HepG2 (cell line): ENCODE measurements at regions not wholly inside any gene's neighbourhood (a gene's known extent, or its start where the extent isn't known, plus 50 kb on each side); places are given as distances from the start of the nearest gene placed in this dataset.

Experiments used
- FOSL2 ChIP-seq: sonication (generic); formaldehyde crosslinking; IDR thresholded peaks from 2 replicates; pipeline ENCODE4 v1.4.0; 2020; ENCODE audit warnings: missing genetic modification reagents
- KDM6A ChIP-seq: IDR thresholded peaks from 2 replicates; pipeline ENCODE4 v1.6.1; 2016; ENCODE audit warnings: low read depth
- MTA1 ChIP-seq: sonication (generic); formaldehyde crosslinking; IDR thresholded peaks from 2 replicates; pipeline ENCODE4 v1.4.0; 2020; ENCODE audit warnings: missing genetic modification reagents, mild to moderate bottlenecking, borderline replicate concordance
- PHF20 ChIP-seq: sonication (generic); formaldehyde crosslinking; IDR thresholded peaks from 2 replicates; pipeline ENCODE4 v1.5.0; 2020; ENCODE audit warnings: mild to moderate bottlenecking, missing genetic modification reagents
- POLR2G ChIP-seq: fragments of 200-400 bp; formaldehyde crosslinking; IDR thresholded peaks from 2 replicates; pipeline ENCODE4 v1.6.1; 2018; ENCODE audit warnings: mild to moderate bottlenecking, low read depth, low read length, moderate library complexity
- RBM22 ChIP-seq: fragments of 200-400 bp; formaldehyde crosslinking; optimal IDR thresholded peaks from 2 replicates; pipeline ENCODE3; 2017; ENCODE audit warnings: mild to moderate bottlenecking, low read length, moderate library complexity
- TAF15 ChIP-seq: fragments of 200-400 bp; formaldehyde crosslinking; IDR thresholded peaks from one replicate; pipeline ENCODE4 v1.6.1; 2018; ENCODE audit warnings: mild to moderate bottlenecking, low read depth, low read length; ENCODE audit not compliant: poor library complexity, severe bottlenecking
- U2AF1 ChIP-seq: fragments of 200-400 bp; formaldehyde crosslinking; optimal IDR thresholded peaks from 2 replicates; pipeline ENCODE3; 2017; ENCODE audit warnings: mild to moderate bottlenecking, low read depth, low read length
- ZBTB3 ChIP-seq: sonication (generic); formaldehyde crosslinking; IDR thresholded peaks from 2 replicates; pipeline ENCODE4 v1.4.0; 2020; ENCODE audit warnings: low read depth, mild to moderate bottlenecking, moderate library complexity, missing genetic modification reagents, borderline replicate concordance
- ZNF20 ChIP-seq: sonication (generic); formaldehyde crosslinking; IDR thresholded peaks from 2 replicates; pipeline ENCODE4 v1.4.0; 2020; ENCODE audit warnings: mild to moderate bottlenecking, moderate library complexity, missing genetic modification reagents
- ZNF292 ChIP-seq: sonication (generic); formaldehyde crosslinking; IDR thresholded peaks from 2 replicates; pipeline ENCODE4 v1.8.1; 2022; ENCODE audit warnings: mild to moderate bottlenecking, low read depth, missing genetic modification reagents, borderline replicate concordance
- ZSCAN22 ChIP-seq: sonication (generic); formaldehyde crosslinking; IDR thresholded peaks from 2 replicates; pipeline ENCODE4 v1.4.0; 2020; ENCODE audit warnings: mild to moderate bottlenecking, missing genetic modification reagents
- TF ChIP-seq, protein P1 (sequence below): sonication (generic); formaldehyde crosslinking; IDR thresholded peaks from 2 replicates; pipeline ENCODE4 v1.5.0; 2020; ENCODE audit warnings: mild to moderate bottlenecking, missing genetic modification reagents
- TF ChIP-seq, protein P2 (sequence below): sonication (generic); formaldehyde crosslinking; IDR thresholded peaks from 2 replicates; pipeline ENCODE4 v1.4.0; 2020; ENCODE audit warnings: missing genetic modification reagents
- TF ChIP-seq, protein P3 (sequence below): sonication (generic); formaldehyde crosslinking; conservative IDR thresholded peaks from 2 replicates; pipeline ENCODE4 v1.8.1; 2023; ENCODE audit warnings: missing genetic modification reagents
- TF ChIP-seq, protein P4 (sequence below): sonication (generic); formaldehyde crosslinking; conservative IDR thresholded peaks from 2 replicates; pipeline ENCODE4 v1.4.0; 2020; ENCODE audit warnings: missing genetic modification reagents
- TF ChIP-seq, protein P5 (sequence below): sonication (generic); formaldehyde crosslinking; IDR thresholded peaks from 2 replicates; pipeline ENCODE4 v1.4.0; 2020; ENCODE audit warnings: mild to moderate bottlenecking, missing genetic modification reagents, borderline replicate concordance
- TF ChIP-seq, protein P6 (sequence below): sonication (generic); formaldehyde crosslinking; conservative IDR thresholded peaks from 2 replicates; pipeline ENCODE4 v1.5.0; 2020; ENCODE audit warnings: missing genetic modification reagents

DNA sequence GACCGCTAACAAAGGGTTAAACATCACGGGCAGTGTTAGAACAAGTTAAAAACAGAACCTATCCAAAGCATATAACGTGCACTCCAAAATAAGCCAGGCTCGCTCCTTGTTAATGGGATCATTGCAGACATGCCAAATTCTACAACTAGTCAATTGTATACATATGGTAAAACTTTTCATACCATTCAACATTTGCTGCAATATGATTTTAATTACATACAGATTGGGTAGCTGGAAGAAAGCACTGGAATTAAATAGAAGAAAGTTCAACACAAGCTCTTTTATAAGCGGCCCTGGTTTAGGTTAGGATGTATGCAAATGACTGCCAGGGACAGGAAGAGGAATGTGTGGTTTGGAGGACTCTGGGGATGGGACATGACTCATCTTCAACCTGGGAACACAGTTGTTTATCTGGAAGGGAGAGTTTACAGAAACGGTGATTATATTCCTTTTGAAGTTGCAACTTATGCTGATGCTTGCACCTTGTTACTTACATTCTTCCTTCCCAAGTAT, 62.5 kb upstream of the TIAM2 start (continued):
- TF ChIP-seq FOSL2 (CRISPR knock-in tag) (peak; percentile 95), RBM22 (no peak), TAF15 (no peak), POLR2G (no peak), ZNF20 (CRISPR knock-in tag) (no peak), ZSCAN22 (CRISPR knock-in tag) (no peak), ZBTB3 (CRISPR knock-in tag) (no peak), U2AF1 (no peak), MTA1 (CRISPR knock-in tag) (no peak), PHF20 (CRISPR knock-in tag) (no peak), KDM6A (CRISPR knock-in tag) (no peak), ZNF292 (CRISPR knock-in tag) (no peak)
- TF ChIP-seq, protein P1, sequence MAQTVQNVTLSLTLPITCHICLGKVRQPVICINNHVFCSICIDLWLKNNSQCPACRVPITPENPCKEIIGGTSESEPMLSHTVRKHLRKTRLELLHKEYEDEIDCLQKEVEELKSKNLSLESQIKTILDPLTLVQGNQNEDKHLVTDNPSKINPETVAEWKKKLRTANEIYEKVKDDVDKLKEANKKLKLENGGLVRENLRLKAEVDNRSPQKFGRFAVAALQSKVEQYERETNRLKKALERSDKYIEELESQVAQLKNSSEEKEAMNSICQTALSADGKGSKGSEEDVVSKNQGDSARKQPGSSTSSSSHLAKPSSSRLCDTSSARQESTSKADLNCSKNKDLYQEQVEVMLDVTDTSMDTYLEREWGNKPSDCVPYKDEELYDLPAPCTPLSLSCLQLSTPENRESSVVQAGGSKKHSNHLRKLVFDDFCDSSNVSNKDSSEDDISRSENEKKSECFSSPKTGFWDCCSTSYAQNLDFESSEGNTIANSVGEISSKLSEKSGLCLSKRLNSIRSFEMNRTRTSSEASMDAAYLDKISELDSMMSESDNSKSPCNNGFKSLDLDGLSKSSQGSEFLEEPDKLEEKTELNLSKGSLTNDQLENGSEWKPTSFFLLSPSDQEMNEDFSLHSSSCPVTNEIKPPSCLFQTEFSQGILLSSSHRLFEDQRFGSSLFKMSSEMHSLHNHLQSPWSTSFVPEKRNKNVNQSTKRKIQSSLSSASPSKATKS (CRISPR knock-in tag), result no peak
- TF ChIP-seq, protein P2, sequence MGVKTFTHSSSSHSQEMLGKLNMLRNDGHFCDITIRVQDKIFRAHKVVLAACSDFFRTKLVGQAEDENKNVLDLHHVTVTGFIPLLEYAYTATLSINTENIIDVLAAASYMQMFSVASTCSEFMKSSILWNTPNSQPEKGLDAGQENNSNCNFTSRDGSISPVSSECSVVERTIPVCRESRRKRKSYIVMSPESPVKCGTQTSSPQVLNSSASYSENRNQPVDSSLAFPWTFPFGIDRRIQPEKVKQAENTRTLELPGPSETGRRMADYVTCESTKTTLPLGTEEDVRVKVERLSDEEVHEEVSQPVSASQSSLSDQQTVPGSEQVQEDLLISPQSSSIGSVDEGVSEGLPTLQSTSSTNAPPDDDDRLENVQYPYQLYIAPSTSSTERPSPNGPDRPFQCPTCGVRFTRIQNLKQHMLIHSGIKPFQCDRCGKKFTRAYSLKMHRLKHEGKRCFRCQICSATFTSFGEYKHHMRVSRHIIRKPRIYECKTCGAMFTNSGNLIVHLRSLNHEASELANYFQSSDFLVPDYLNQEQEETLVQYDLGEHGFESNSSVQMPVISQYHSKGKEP (CRISPR knock-in tag), result no peak
- TF ChIP-seq, protein P3, sequence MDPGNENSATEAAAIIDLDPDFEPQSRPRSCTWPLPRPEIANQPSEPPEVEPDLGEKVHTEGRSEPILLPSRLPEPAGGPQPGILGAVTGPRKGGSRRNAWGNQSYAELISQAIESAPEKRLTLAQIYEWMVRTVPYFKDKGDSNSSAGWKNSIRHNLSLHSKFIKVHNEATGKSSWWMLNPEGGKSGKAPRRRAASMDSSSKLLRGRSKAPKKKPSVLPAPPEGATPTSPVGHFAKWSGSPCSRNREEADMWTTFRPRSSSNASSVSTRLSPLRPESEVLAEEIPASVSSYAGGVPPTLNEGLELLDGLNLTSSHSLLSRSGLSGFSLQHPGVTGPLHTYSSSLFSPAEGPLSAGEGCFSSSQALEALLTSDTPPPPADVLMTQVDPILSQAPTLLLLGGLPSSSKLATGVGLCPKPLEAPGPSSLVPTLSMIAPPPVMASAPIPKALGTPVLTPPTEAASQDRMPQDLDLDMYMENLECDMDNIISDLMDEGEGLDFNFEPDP (CRISPR knock-in tag), result no peak
- TF ChIP-seq, protein P4, sequence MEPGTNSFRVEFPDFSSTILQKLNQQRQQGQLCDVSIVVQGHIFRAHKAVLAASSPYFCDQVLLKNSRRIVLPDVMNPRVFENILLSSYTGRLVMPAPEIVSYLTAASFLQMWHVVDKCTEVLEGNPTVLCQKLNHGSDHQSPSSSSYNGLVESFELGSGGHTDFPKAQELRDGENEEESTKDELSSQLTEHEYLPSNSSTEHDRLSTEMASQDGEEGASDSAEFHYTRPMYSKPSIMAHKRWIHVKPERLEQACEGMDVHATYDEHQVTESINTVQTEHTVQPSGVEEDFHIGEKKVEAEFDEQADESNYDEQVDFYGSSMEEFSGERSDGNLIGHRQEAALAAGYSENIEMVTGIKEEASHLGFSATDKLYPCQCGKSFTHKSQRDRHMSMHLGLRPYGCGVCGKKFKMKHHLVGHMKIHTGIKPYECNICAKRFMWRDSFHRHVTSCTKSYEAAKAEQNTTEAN, result no peak
- TF ChIP-seq, protein P5, sequence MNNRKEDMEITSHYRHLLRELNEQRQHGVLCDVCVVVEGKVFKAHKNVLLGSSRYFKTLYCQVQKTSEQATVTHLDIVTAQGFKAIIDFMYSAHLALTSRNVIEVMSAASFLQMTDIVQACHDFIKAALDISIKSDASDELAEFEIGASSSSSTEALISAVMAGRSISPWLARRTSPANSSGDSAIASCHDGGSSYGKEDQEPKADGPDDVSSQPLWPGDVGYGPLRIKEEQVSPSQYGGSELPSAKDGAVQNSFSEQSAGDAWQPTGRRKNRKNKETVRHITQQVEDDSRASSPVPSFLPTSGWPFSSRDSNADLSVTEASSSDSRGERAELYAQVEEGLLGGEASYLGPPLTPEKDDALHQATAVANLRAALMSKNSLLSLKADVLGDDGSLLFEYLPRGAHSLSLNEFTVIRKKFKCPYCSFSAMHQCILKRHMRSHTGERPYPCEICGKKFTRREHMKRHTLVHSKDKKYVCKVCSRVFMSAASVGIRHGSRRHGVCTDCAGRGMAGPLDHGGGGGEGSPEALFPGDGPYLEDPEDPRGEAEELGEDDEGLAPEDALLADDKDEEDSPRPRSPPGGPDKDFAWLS, result no peak
- TF ChIP-seq, protein P6, sequence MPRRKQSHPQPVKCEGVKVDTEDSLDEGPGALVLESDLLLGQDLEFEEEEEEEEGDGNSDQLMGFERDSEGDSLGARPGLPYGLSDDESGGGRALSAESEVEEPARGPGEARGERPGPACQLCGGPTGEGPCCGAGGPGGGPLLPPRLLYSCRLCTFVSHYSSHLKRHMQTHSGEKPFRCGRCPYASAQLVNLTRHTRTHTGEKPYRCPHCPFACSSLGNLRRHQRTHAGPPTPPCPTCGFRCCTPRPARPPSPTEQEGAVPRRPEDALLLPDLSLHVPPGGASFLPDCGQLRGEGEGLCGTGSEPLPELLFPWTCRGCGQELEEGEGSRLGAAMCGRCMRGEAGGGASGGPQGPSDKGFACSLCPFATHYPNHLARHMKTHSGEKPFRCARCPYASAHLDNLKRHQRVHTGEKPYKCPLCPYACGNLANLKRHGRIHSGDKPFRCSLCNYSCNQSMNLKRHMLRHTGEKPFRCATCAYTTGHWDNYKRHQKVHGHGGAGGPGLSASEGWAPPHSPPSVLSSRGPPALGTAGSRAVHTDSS (CRISPR knock-in tag), result no peak
